ENCODE measurements at regions not wholly inside any gene's neighbourhood (a gene's known extent, or its start where the extent isn't known, plus 50 kb on each side); places are given as distances from the start of the nearest gene placed in this dataset.

GRCh38 chr2:8364668-8365067 is 317.2 kb upstream of the ID2 start:
- Histone ChIP-seq H3K36me3 (ENCODE audit: control insufficient read depth, insufficient read depth, low read length) (no peaks in the 10 kb centered on the region), H3K79me2 (peaks cover 4% of the 10 kb centered on the region), H3K4me3 (ENCODE audit: low read depth, low read length) (no peak overlapping the region), H3K27ac (no peak overlapping the region), H2AFZ (no peak overlapping the region), H3K27me3 (ENCODE audit: control insufficient read depth, insufficient read depth, low read length) (no peaks in the 10 kb centered on the region), H3K9me3 (ENCODE audit: control insufficient read depth, low read length) (no peaks in the 10 kb centered on the region), H3K9ac (no peak overlapping the region), H3K4me1 (no peaks in the 10 kb centered on the region), H3K4me2 (ENCODE audit: low read length) (no peak overlapping the region)
- TF ChIP-seq CTCF (IDR thresholded peaks at IDR 0.05): no peak

GRCh38 chr2:8365331-8365910 is 316.4 kb upstream of the ID2 start:
- Histone ChIP-seq H3K27me3 (ENCODE audit: control insufficient read depth, insufficient read depth, low read length) (no peaks in the 10 kb centered on the region), H2AFZ (no peak overlapping the region), H3K9ac (no peak overlapping the region), H3K79me2 (peaks cover 4% of the 10 kb centered on the region), H3K4me2 (ENCODE audit: low read length) (no peak overlapping the region), H3K27ac (no peak overlapping the region), H3K4me1 (no peaks in the 10 kb centered on the region), H3K4me3 (ENCODE audit: low read depth, low read length) (no peak overlapping the region), H3K9me3 (ENCODE audit: control insufficient read depth, low read length) (no peaks in the 10 kb centered on the region), H3K36me3 (ENCODE audit: control insufficient read depth, insufficient read depth, low read length) (no peaks in the 10 kb centered on the region)
- no peak for TF ChIP-seq CTCF (IDR thresholded peaks at IDR 0.05)

- no peak for TF ChIP-seq CTCF (IDR thresholded peaks at IDR 0.05)
- no peak overlapping the region for H3K9ac ChIP-seq
- no peak overlapping the region for H3K27ac ChIP-seq
- no peaks in the 10 kb centered on the region for H3K4me1 ChIP-seq
- no peak overlapping the region for H3K4me3 ChIP-seq (ENCODE audit: low read depth, low read length)
- no peak overlapping the region for H3K4me2 ChIP-seq (ENCODE audit: low read length)
- H3K36me3 ChIP-seq (ENCODE audit: control insufficient read depth, insufficient read depth, low read length): no peaks in the 10 kb centered on the region
- peaks cover 4% of the 10 kb centered on the region for H3K79me2 ChIP-seq
- H3K9me3 ChIP-seq (ENCODE audit: control insufficient read depth, low read length): no peaks in the 10 kb centered on the region
- no peak overlapping the region for H2AFZ ChIP-seq
- H3K27me3 ChIP-seq (ENCODE audit: control insufficient read depth, insufficient read depth, low read length): no peaks in the 10 kb centered on the region
These were observed 314.0 kb upstream of the ID2 start for GRCh38 chr2:8367833-8368232.

GRCh38 chr2:8368463-8368862 is 313.4 kb upstream of the ID2 start:
- Histone ChIP-seq H3K4me2 (ENCODE audit: low read length) (no peak overlapping the region), H3K79me2 (peaks cover 4% of the 10 kb centered on the region), H2AFZ (no peak overlapping the region), H3K27me3 (ENCODE audit: control insufficient read depth, insufficient read depth, low read length) (no peaks in the 10 kb centered on the region), H3K9ac (no peak overlapping the region), H3K4me3 (ENCODE audit: low read depth, low read length) (no peak overlapping the region), H3K9me3 (ENCODE audit: control insufficient read depth, low read length) (no peaks in the 10 kb centered on the region), H3K27ac (no peak overlapping the region), H3K4me1 (no peaks in the 10 kb centered on the region), H3K36me3 (ENCODE audit: control insufficient read depth, insufficient read depth, low read length) (no peaks in the 10 kb centered on the region)
- no peak for TF ChIP-seq CTCF (IDR thresholded peaks at IDR 0.05)

- H3K79me2 ChIP-seq: peaks cover 4% of the 10 kb centered on the region
- H3K4me2 ChIP-seq (ENCODE audit: low read length): no peak overlapping the region
- no peak overlapping the region for H2AFZ ChIP-seq
- no peak overlapping the region for H3K4me3 ChIP-seq (ENCODE audit: low read depth, low read length)
- no peak overlapping the region for H3K27ac ChIP-seq
- TF ChIP-seq CTCF (IDR thresholded peaks at IDR 0.05): no peak
- H3K27me3 ChIP-seq (ENCODE audit: control insufficient read depth, insufficient read depth, low read length): no peaks in the 10 kb centered on the region
- no peak overlapping the region for H3K9ac ChIP-seq
- H3K9me3 ChIP-seq (ENCODE audit: control insufficient read depth, low read length): no peaks in the 10 kb centered on the region
- H3K36me3 ChIP-seq (ENCODE audit: control insufficient read depth, insufficient read depth, low read length): no peaks in the 10 kb centered on the region
- H3K4me1 ChIP-seq: no peaks in the 10 kb centered on the region
These were observed 312.3 kb upstream of the ID2 start for GRCh38 chr2:8369522-8369921.

Data from parathyroid adenoma (tissue), 2 donors.